Peyer's patch (tissue), 4 donors: ENCODE measurements at regions not wholly inside any gene's neighbourhood (a gene's known extent, or its start where the extent isn't known, plus 50 kb on each side); places are given as distances from the start of the nearest gene placed in this dataset.

Experiments used
- DNase-seq, 3 donors: peaks; one replicate each; pipeline ENCODE4 v3.0.0-alpha.2; 2017 to 2019
- H3K27ac ChIP-seq, 4 donors: fragments of 200-600 bp; sonication (generic); one replicate each; pipeline ENCODE4 v1.5.1; 2016 to 2019
- H3K27me3 ChIP-seq, 2 donors: fragments of 200-600 bp; sonication (generic); one replicate each; pipeline ENCODE4 v1.5.1; 2019
- H3K36me3 ChIP-seq, 3 donors: fragments of 200-600 bp; sonication (generic); one replicate each; pipeline ENCODE4 v1.5.1; 2016 to 2019
- H3K4me1 ChIP-seq, 4 donors: fragments of 200-600 bp; sonication (generic); one replicate each; pipeline ENCODE4 v1.5.1; 2016 to 2019
- H3K4me3 ChIP-seq, 4 donors: fragments of 200-600 bp; sonication (generic); 1 replicate in 3 of 4; 2 replicates in 1 of 4; pipeline ENCODE4 v1.5.1; 2016 to 2019; ENCODE audit warnings: mild to moderate bottlenecking in 1 of 4
- H3K9me3 ChIP-seq, 4 donors: fragments of 200-600 bp; sonication (generic); one replicate each; pipeline ENCODE4 v1.5.1; 2016 to 2019; ENCODE audit warnings: mild to moderate bottlenecking in 1 of 4
- POLR2A ChIP-seq, 2 donors: fragments of 450-650 bp; IDR thresholded peaks; one replicate each; pipeline ENCODE4 v1.5.1; 2017; ENCODE audit warnings: antibody characterized with exemption in 2 of 2, mild to moderate bottlenecking in 2 of 2, moderate library complexity in 2 of 2
- TF ChIP-seq, protein P1 (sequence below), 6 experiments: fragments of 450-650 bp in 4 of 6; fragments of 200-600 bp in 2 of 6; sonication (generic) in 1 of 6; IDR thresholded peaks; one replicate each; pipeline ENCODE4 v1.5.1; 2017 to 2019; ENCODE audit warnings: antibody characterized with exemption in 6 of 6, mild to moderate bottlenecking in 3 of 6, moderate library complexity in 1 of 6

DNA sequence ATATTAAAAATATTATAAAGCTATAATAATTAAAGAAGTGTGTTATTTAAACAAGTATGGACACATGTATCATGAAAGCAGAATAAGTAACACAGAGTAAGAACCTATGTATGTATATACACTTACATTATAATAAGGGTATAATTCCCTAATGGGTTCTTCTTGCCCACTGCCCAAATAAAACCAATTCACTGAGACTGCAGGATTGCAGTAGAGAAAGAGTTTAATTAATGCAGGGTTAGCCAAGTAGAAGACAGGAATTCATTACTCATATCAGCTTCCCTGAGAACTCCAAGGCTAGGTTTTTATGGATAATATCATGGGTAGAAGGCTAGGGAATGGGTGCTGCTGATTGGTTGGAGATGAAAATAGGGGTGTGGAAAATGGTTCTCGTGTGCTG is 53.8 kb upstream of the SAMD3 start:
- H3K9me3 ChIP-seq: peaks cover 0 to 12% (median 3%) of the 10 kb centered on the region in 4 donors
- H3K27me3 ChIP-seq: no peaks in the 10 kb centered on the region
- no peak overlapping the region for H3K27ac ChIP-seq
- no peaks in the 10 kb centered on the region for H3K36me3 ChIP-seq
- no peaks in the 10 kb centered on the region for H3K4me1 ChIP-seq
- H3K4me3 ChIP-seq: no peak overlapping the region
- DNase-seq: no peak
- TF ChIP-seq POLR2A (IDR thresholded peaks at IDR 0.05): no peak
- TF ChIP-seq, protein P1, sequence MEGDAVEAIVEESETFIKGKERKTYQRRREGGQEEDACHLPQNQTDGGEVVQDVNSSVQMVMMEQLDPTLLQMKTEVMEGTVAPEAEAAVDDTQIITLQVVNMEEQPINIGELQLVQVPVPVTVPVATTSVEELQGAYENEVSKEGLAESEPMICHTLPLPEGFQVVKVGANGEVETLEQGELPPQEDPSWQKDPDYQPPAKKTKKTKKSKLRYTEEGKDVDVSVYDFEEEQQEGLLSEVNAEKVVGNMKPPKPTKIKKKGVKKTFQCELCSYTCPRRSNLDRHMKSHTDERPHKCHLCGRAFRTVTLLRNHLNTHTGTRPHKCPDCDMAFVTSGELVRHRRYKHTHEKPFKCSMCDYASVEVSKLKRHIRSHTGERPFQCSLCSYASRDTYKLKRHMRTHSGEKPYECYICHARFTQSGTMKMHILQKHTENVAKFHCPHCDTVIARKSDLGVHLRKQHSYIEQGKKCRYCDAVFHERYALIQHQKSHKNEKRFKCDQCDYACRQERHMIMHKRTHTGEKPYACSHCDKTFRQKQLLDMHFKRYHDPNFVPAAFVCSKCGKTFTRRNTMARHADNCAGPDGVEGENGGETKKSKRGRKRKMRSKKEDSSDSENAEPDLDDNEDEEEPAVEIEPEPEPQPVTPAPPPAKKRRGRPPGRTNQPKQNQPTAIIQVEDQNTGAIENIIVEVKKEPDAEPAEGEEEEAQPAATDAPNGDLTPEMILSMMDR (IDR thresholded peaks at IDR 0.05): no peak

DNA sequence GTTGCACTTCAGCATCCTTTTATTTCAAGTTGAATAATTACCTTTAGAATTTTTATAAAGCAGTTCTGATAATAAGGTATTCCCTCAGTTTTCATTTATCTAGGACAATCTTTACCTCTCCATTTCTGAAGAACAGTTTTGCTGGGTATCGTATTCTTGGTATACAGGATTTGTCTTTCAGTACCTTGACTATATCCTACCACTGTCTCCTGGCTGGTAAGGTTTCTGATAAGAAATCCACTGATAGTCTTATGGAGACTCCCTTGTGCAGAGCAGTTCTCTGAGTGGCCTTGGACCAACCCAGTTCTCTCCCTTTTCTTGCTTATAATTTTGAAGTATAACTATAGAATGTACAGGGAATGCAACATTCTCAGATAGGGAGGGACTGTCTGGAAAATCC is 51.3 kb upstream of the SAMD3 start:
- Histone ChIP-seq H3K4me3 (no peak overlapping the region), H3K27me3 (no peaks in the 10 kb centered on the region), H3K4me1 (no peaks in the 10 kb centered on the region), H3K9me3 (peaks cover 0 to 12% (median 3%) of the 10 kb centered on the region in 4 donors), H3K36me3 (no peaks in the 10 kb centered on the region), H3K27ac (no peak overlapping the region)
- TF ChIP-seq, protein P1 (IDR thresholded peaks at IDR 0.05): no peak
- no peak for TF ChIP-seq POLR2A (IDR thresholded peaks at IDR 0.05)
- DNase-seq: no peak
